HG03135 (cell line): ENCODE measurements at regions not wholly inside any gene's neighbourhood (a gene's known extent, or its start where the extent isn't known, plus 50 kb on each side); places are given as distances from the start of the nearest gene placed in this dataset.
"Not testable (repeated sequence)": the region's sequence is repeated elsewhere in the genome, so short reads cannot be mapped to it uniquely, and the experiment has no call there.

Source experiments
- ATAC-seq: cut with Tn5 transposase; IDR thresholded peaks from one replicate; pipeline ENCODE4 v1.9.1; 2021; ENCODE audit warnings: mild to moderate bottlenecking, moderate library complexity; ENCODE audit not compliant: unreplicated experiment

DNA sequence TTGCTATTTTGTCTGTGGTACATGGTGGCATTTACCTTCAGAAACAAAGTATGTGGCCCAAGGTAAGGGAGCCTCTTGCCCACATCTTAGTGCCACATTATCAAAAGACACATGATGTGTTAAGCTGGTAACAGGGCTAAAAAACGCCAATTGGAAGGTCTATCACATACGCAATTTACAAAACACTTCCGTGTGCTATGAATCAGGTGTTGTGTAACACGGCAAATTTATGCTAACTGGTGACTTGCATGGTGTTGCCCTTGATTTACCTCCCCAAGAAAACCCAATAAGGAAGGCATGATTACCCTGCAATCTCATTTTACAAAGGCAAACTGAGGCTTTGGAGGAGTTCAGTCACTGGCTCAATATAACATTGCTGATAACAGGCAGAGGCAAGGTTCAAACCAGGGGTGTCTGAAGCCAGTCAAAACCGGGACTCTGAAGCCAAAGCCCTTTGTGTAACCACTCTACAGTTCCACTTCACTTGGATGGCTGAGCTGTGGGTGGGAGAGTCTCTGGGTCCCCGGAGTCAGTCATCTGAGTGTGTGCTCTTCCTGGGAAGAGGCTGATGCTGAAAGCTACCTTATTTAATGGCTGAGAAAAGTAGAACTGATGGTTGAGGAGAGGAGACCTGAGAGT is 103.9 kb upstream of the BCL6 start:
- ATAC-seq = no peak

DNA sequence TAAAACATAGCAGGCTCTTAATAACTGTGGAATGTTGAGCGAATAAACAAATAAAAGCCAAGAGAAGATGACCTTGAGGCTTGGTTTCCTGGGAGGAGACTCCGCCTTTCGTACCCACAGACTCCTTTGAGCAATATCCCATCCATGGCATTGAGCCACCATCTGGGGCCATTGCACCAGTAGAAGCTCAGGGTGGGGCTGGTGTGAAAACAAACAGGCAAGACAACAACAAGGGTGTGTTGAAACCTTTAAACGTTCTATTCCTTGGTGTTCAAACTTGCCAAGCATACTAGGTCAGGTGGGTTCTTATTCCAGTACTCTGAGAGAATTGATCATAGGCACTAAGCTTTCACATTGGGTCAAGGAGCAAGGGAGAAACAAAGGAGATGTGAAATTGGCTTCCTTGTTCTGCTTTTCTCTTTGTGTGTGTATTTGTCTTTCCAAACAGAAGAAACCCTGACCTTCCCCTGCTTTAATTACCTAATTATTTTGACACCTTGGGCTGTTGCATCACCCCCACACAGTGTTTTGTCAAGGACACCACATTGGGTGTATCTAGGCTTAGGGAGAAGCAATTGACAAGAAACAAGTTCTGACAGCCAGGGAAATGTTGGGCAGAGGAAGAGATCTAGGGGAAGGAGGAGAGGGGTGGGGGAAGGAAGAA is 105.1 kb upstream of the BCL6 start:
- ATAC-seq = no peak

DNA sequence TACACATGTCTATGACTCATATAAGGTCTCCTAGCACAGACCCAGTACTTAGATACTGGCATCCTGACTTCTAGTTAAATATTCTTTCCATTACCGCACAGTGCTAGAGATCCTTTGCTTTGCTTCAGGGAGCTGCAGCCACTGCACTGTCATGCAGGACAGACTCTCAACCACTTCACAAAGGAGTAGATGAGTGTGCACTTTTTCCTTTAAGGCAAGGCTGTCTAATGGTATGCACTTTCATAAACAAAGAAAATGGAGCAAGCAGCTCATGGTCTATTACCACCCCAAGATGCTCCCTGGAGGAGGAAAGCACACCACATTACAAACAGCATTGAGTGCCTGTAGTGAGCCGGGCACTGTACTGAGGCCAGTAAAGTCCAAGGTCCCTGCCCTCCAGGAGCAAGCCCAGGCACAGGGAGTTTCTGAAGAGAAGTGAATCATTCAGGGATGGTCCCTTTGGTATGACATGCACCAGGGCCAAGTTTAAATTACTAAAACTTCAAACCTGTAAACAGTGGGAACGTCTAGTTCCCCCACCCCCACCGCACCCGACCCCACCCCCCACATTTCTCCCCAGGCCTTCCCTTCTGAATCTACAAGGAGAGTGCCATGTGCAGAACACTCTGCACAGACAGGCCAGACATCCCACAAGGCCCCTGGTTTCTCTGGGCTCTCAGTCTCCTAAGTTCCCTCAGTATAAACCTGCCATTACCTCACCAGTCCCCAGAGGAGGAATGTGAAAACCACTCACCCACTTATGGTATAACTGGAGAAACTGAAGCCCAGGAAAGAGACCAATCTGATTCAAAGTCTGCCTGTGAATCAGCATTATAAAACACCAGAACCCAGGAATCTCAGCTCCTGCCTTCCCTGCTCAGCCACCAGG is 107.8 kb upstream of the BCL6 start:
- no peak for ATAC-seq

DNA sequence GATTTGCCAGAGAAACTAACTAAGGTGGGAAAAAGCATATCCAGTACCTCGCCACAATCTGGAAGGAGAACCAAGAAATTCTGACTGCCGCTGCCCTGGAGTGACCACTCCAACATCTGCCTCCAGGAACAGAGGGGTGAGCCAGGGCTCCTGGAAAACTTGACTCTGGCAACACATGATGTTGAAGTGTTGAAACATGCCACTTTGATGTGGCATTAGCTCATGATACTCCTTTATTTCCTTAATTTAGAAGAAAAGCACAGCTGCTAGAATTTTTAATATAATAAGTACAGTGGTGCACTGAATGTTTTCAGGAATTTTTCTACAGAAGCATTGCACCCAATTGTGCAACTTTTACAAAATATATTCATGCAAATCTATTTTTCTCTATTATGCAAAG is 109.9 kb upstream of the BCL6 start:
- ATAC-seq = no peak

DNA sequence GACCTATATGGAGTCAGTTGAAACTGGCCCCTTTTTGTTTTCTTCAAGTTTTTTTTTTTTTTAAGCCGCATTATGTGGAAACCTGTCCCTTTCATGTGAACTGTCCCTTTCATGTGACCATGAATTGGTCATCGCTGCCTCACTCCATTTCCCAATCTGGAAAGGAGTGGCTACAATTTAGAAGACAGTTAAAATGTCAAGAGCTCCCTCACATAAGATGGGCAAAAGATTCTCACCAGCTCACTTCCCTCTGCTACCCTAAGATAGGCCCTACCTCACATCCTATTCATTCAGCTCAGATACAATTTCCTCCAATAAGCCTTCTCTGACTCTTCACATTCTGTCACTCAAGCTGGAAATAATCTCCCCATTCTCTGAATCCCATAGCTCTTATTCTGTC is 111.3 kb upstream of the BCL6 start:
- no peak for ATAC-seq

DNA sequence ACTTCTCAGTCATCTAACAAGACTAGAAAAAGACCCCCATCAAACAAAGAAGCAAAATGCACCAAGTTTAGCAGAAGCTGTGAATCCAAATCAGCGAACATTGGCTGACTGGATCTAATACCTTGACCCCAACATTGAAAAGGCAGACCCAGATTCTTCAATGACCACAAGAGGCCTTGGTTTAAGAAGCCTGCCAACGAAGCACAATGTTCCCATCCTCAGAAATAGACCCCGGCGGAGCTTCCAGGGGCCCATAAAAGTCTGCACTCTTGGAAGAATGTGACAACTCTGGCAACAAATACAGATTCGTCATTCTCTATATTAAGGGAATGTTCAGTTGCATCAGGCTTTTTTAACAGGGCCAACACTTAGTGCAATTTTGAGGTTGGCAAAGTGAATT is 112.8 kb upstream of the BCL6 start:
- no peak for ATAC-seq

DNA sequence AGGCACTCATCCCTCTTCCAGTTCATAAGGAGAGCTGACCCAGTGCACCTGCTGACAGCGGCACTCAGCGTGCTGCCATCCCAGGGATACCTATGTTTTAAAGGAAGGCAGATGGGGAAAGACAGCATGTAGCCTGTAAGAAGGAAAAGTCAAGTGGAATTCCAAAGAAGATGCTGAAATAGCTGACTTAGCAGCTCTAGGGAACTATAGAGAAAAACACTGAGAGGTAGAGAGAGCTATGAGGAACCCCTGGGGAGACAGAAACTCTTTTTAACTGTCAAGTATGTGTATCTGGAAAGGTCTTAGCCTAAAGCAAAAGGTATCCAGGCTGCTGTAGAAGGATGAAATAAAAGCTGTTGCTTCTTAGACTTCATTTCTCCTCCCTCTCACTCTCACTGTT is 113.4 kb upstream of the BCL6 start:
- no peak for ATAC-seq

DNA sequence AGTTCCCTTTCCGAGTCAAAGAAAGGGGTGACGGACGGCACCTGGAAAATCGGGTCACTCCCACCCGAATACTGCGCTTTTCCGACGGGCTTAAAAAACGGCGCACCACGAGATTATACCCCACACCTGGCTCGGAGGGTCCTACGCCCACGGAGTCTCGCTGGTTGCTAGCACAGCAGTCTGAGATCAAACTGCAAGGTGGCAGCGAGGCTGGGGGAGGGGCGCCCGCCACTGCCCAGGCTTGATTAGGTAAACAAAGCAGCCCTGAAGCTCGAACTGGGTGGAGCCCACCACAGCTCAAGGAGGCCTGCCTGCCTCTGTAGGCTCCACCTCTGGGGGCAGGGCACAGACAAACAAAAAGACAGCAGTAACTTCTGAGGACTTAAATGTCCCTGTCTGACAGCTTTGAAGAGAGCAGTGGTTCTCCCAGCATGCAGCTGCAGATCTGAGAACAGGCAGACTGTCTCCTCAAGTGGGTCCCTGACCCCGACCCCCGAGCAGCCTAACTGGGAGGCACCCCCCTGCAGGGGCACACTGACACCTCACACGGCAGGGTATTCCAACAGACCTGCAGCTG is 117.5 kb upstream of the BCL6 start:
- not testable (repeated sequence) for ATAC-seq

DNA sequence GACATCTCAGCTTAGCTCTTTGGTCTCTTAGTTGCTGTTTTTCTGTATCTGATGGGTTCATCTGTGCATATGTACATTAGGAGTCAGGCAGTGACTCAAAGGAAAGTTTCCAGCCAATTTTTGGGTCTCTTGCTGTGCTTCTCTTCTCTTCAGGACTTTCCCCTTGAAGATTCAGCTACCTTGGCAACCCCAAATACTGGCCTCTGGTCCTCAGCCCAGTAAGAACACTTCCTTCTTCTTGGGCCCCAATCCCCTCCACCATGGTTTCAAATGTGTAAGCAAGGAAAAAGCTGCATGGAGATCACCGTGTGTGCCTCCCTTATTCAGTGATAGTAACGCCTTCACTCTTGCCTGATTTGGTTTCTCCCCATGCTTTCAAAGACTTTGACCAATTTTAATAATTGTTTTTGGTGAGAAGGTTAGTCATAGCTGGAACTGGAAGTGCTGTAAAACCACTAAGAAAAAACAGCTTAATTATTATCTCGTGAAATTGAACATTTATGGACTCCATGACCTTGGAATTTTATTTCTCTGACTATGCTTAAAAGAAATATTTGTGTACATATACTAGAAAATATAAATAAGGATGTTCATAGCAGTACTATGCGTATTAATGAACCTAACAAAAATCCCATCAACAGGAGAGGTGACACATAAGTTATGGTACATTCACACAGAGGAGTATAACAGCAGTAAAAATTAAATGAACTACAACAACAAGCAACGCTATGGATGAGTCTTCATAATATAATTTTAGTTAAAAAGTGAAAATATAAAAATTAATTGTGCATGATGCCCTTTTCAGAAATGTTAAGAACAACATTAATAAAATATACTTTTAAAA is 125.3 kb upstream of the BCL6 start:
- ATAC-seq = no peak

DNA sequence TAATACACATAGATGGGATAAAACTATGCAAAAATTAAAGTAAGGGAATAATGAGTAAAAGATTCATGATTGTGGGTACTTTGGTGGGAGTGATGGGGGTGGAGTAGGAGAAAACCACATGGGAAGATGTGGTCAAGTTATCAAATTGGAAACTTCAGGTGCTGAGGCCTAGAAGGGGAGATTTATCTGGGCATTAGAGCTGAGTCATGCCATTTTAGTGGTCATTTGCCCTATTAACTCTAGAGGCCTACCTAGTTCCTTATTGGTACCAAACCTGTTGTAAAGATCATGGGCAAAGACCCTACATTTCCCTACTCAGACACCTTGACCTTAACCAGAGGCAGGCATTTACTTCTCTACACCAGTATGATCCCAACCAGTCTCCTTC is 125.9 kb upstream of the BCL6 start:
- no peak for ATAC-seq

DNA sequence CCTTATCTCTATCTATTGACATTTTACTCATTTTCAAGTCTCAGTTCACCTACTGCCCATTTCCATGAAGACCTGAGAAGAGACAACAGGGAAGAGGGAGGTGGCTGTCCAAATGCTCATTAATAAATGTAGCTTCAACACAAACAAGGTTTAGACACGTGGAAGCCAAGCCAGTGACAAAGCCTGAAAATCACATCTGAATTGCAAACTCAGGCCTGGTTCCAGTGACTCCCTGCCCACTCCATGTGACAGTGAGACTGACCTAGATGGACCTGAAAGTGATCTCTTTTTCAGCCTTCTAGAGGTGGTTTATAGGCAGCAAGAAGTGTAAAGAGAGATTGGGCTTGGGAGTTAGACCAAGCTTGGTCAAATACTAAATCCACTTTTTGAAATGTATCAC is 126.6 kb upstream of the BCL6 start:
- no peak for ATAC-seq

DNA sequence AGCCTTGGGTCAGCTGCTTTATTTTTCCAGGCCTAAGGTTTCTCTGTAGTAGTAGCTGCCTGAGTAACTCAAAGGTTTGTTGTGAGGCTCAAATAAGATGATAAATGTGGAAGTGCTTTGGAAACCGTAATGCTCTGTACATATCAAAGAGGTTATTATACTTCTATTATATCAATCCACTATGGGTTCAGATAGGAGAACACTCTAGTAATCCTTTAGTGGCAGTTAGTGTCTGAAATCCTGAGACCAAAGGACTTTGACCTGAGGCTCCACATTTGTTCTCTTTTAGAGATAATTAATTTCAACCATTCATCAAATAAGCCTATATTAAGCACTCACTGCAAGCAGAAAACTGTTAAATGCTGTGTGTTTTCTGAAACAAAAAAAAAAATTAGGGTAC is 128.6 kb upstream of the BCL6 start:
- ATAC-seq = no peak

DNA sequence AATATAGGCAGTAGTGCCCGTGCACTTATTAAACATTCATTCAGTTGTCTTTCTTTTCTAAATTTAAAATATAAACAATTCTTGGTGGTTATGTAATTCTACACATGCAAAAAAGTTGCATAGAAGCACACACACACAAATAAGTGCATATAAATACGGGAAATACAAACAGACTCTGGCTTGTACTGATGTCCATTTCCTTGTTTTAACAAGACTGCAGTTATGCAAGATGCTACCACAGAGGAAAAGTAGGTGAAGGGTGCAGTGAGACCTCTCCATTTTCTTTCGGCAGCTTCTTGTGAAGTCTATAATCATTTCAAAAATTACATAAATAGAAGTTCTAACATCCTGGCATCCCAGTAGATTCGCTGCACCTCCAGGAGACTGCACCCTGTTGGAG is 130.6 kb upstream of the BCL6 start:
- no peak for ATAC-seq

DNA sequence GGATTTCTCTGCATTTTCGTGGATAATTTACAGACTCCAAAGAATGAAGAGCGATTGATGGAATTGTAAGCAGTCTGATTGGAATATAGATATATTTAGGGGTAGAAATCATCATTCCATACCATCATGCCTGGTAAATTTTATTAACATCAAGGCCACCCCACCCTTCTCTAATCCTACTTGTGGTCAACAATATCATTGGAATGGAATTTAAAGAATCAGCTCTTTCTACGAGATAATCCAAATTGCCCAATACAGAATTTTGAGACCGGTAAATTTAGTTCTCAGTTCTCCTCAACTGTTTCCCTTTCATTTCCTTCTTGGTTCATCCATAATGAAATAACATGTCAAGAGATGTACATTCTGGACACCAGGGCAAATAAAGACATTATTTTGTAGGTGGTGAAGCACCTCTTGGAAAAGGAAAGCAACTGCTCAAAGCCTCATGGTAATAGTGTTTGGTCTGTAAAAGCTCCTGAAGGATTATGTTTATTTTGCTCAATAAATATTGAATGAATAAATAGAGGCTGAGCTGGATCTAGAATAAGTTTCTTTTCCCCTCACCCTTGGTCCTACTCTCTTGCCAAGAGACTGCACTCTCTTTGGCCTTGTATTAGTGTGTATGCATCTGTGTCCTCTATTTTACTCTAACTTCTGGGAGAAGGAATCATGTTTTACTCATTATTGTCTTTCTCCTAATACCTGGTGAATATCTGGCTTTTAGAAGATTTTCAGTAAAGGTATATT is 133.7 kb upstream of the BCL6 start:
- ATAC-seq = no peak

DNA sequence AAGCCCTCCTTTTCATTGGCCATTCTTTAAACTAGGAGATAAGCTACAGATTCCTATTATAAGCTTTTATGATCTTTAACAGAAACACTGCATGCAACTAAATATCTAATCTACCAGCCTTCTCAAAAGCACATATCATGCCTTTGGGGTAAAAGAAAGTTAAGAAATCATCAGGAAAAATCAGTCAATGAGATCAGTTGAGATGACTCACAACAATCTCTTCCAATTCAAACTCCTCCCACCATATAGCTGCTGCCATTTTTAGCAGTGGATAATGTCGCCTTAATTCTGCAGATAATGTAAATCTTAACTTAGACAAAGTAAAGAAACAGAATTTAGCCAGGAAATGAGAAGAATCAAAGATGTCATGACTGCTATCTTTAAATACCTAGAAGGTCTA is 135.2 kb upstream of the BCL6 start:
- ATAC-seq = no peak

DNA sequence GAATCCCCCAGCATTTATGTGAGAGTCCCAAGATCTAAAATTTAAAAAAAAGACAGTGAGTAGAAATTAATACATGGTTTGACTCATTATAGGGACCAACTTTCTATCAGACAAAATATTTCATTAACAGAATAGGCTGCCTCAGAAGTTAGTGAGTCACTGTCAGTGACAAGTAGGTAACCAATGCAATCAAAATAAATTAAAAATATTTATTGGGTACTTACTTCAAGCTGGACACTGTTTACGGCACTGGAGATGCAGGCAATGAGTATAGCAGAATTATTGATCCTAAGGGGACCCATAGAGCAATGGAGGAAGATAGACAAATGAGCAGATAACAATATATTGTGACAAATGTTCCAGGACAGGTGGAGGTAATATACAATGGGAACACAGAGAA is 135.6 kb upstream of the BCL6 start:
- no peak for ATAC-seq

DNA sequence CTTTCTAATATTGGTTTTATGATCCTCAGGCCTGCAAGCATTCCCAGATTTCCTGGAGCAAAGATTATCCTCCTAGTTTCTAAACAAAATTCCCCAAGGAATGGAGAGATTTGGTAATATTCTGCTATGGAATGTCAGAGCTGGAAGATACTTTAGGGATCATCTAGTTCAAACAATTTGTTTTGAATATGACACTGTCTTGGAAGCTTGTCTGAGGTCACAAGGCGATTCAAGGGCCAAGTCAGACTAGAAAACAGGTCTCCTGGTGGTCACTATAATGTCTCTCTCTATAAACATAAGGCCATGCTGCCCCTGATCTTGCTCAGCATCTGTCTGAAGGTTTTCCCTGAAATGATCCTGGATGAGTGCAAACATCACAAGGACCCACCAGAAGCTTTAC is 143.4 kb upstream of the BCL6 start:
- ATAC-seq = no peak

DNA sequence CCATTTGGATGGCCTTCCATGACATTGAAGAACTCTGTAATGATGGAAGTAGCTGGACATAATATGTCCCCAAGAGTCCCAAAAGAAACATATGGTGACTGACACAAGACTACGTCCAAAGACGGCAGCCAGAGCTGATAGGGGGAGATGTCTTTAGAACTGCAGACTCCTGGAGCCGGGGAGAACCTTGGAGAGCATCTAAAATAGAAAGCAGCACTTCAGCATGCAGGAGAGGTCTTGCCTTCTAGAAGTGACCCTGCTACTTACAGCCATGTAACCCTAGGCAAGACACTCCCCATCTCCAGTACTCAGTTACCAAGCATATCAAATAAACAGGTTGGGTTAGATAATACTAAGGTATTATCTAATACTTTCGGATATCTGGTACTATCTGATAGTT is 143.8 kb upstream of the BCL6 start:
- no peak for ATAC-seq

DNA sequence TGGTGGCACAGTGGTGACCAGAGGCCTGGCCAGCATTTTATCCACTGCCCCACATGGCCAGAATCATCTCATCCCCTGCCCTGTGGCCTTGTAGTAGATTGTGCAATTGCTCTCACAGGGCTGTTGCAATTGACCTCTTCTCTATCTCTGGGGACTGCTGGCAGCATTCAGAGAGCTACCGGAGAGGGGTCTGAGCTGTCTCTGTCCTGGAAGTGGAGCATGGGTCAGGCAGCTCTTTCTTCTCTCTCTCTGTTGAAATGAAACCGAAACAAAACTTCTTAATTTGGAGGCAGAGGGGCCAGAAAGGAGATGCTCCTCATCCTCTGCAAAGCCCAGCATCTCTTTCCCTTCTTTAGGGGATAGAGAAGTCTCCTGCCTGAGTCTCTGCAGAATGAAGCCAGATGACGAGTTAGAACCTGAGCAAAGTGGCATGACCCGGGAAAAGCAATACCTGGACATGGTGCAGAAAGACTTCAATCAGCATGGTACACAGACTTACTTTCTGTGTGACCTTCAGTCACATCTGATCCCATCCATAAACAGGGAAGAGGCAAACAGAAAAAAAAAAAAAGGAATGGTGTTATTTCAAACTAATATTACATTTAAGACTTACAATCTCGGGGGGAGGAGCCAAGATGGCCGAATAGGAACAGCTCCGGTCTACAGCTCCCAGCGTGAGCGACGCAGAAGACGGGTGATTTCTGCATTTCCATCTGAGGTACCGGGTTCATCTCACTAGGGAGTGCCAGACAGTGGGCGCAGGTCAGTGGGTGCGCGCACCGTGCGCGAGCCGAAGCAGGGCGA is 144.5 kb upstream of the BCL6 start:
- no peak for ATAC-seq
